Endothelial cell of umbilical vein (primary cell): ENCODE measurements at regions not wholly inside any gene's neighbourhood (a gene's known extent, or its start where the extent isn't known, plus 50 kb on each side); places are given as distances from the start of the nearest gene placed in this dataset.

ENCODE experiments used
- BruUV-seq: library from RNA; stranded (reverse); fragments of 400-500 nt; replicated peaks from 2 replicates; lab custom pipeline; 2021; lab: Mats Ljungman, UMichigan
- CTCF ChIA-PET: fragments of 300-600, 350-600 bp; sonication (Branson Sonifier 250); formaldehyde crosslinking; loops from one replicate; lab custom pipeline; 2021; ENCODE audit warnings: antibody characterized with exemption, inconsistent platforms; lab: Charles Lee
- POLR2A ChIA-PET: fragments of 300-600, 350-600 bp; sonication (Branson Sonifier 250); formaldehyde crosslinking; loops from one replicate; lab custom pipeline; 2021; ENCODE audit warnings: antibody characterized with exemption, inconsistent platforms; lab: Charles Lee
- DNase-seq: peaks from one replicate; pipeline ENCODE4 v3.0.0-alpha.2; 2011; ENCODE audit warnings: low read depth, low spot score
- FAIRE-seq: peaks from 2 replicates; lab custom pipeline; 2011; peaks lifted over from hg19 to GRCh38; lab: Jason Lieb, UNC
- H2AFZ ChIP-seq: 2 replicates; pipeline ENCODE4 v1.6.0; 2012; ENCODE audit warnings: low read depth, low read length, control low read depth, inconsistent platforms
- H3K27ac ChIP-seq: 2 replicates; pipeline ENCODE4 v1.5.1; 2011; ENCODE audit warnings: low read depth, mild to moderate bottlenecking, control low read depth, low read length, moderate library complexity; ENCODE audit not compliant: insufficient read depth
- H3K27me3 ChIP-seq, 2 experiments: 2 replicates each; pipeline versions ENCODE4 v1.6.0 to v1.6.1; 2011; ENCODE audit warnings: low read length in 2 of 2, mixed read lengths in 1 of 2; ENCODE audit not compliant: control insufficient read depth in 2 of 2, insufficient read depth in 2 of 2
- H3K36me3 ChIP-seq, 2 experiments: 2 replicates in 1 of 2; 3 replicates in 1 of 2; pipeline ENCODE4 v1.5.1; 2011; ENCODE audit warnings: low read length in 2 of 2, mild to moderate bottlenecking in 1 of 2, moderate library complexity in 1 of 2; ENCODE audit not compliant: control insufficient read depth in 2 of 2, insufficient read depth in 2 of 2; ENCODE audit errors: extremely low read depth in 1 of 2
- H3K4me1 ChIP-seq: 3 replicates; pipeline ENCODE4 v1.5.1; 2011; ENCODE audit warnings: mild to moderate bottlenecking, low read length; ENCODE audit not compliant: control insufficient read depth, insufficient read depth; ENCODE audit errors: extremely low read depth
- H3K4me2 ChIP-seq: 2 replicates; pipeline ENCODE4 v1.6.1; 2011; ENCODE audit warnings: low read length, control low read depth, mixed read lengths; ENCODE audit not compliant: insufficient read depth
- H3K4me3 ChIP-seq, 3 experiments: fragments of 200-600 bp in 1 of 3; sonication (generic), shearing (Covaris generic) in 1 of 3; replicated peaks in 1 of 3; 2 replicates each; pipeline ENCODE4 v1.5.1; 2011 to 2016; ENCODE audit warnings: control low read depth in 3 of 3, low read length in 3 of 3, mild to moderate bottlenecking in 2 of 3, inconsistent platforms in 1 of 3, low read depth in 1 of 3, moderate library complexity in 1 of 3; ENCODE audit not compliant: insufficient read depth in 1 of 3
- H3K79me2 ChIP-seq: 2 replicates; pipeline ENCODE4 v1.6.0; 2012; ENCODE audit warnings: low read length, inconsistent platforms; ENCODE audit not compliant: control insufficient read depth, insufficient read depth
- H3K9ac ChIP-seq: replicated peaks from 2 replicates; pipeline ENCODE3; 2011; ENCODE audit warnings: low read length, control low read depth; ENCODE audit not compliant: insufficient read depth; ENCODE audit errors: extremely low read depth
- H3K9me1 ChIP-seq: replicated peaks from 3 replicates; pipeline ENCODE4 v1.6.0; 2011; ENCODE audit warnings: mild to moderate bottlenecking, low read length; ENCODE audit not compliant: control insufficient read depth, insufficient read depth; ENCODE audit errors: extremely low read depth
- H3K9me3 ChIP-seq: replicated peaks from 2 replicates; pipeline ENCODE4 v1.5.1; 2012; ENCODE audit warnings: low read length, inconsistent platforms; ENCODE audit not compliant: control insufficient read depth, insufficient read depth
- H4K20me1 ChIP-seq: replicated peaks from 2 replicates; pipeline ENCODE3; 2011; ENCODE audit warnings: mild to moderate bottlenecking, low read length; ENCODE audit not compliant: control insufficient read depth, insufficient read depth; ENCODE audit errors: extremely low read depth
- CTCF ChIP-seq, 2 donors: IDR thresholded peaks; 1 replicate in 1 of 2; 2 replicates in 1 of 2; pipeline ENCODE4 v1.5.1; 2011; ENCODE audit warnings: low read length in 2 of 2, mild to moderate bottlenecking in 2 of 2, moderate library complexity in 2 of 2, control low read depth in 1 of 2, inconsistent platforms in 1 of 2, low read depth in 1 of 2; ENCODE audit not compliant: insufficient read depth in 1 of 2; ENCODE audit errors: extremely low read depth in 1 of 2
- EZH2 ChIP-seq: IDR thresholded peaks from 2 replicates; pipeline ENCODE4 v1.6.1; 2012; ENCODE audit warnings: borderline replicate concordance, low read depth, mild to moderate bottlenecking, moderate library complexity, low read length, inconsistent platforms; ENCODE audit not compliant: severe bottlenecking
- FOS ChIP-seq: IDR thresholded peaks from 2 replicates; pipeline ENCODE4 v1.6.1; 2011; ENCODE audit warnings: mild to moderate bottlenecking, low read length, moderate library complexity, borderline replicate concordance; ENCODE audit not compliant: insufficient read depth
- GATA2 ChIP-seq: IDR thresholded peaks from 2 replicates; pipeline ENCODE4 v1.7.0; 2011; ENCODE audit warnings: low read depth, mild to moderate bottlenecking, moderate library complexity, mixed read lengths, low read length; ENCODE audit not compliant: insufficient read length, insufficient read depth
- JUN ChIP-seq: IDR thresholded peaks from 2 replicates; pipeline ENCODE4 v1.6.1; 2011; ENCODE audit warnings: borderline replicate concordance, low read depth; ENCODE audit not compliant: insufficient read length, insufficient read depth
- MAX ChIP-seq: IDR thresholded peaks from 2 replicates; pipeline ENCODE4 v1.6.1; 2011; ENCODE audit not compliant: insufficient read depth, insufficient read length
- MYC ChIP-seq: IDR thresholded peaks from one replicate; pipeline ENCODE4 v1.6.1; 2011; ENCODE audit warnings: mild to moderate bottlenecking, low read depth, low read length
- POLR2A ChIP-seq: IDR thresholded peaks from 2 replicates; pipeline ENCODE4 v1.6.1; 2012; ENCODE audit warnings: low read depth, mild to moderate bottlenecking, control low read depth, low read length
- POLR2AphosphoS5 ChIP-seq: IDR thresholded peaks from 2 replicates; pipeline ENCODE4 v1.6.1; 2012; ENCODE audit warnings: low read depth, mild to moderate bottlenecking, control low read depth, low read length, moderate library complexity; ENCODE audit not compliant: insufficient read depth
- dilution Hi-C: fragments of 300-500 bp; cut with MboI; formaldehyde crosslinking; loops from one replicate; pipeline ENCODE4 v1.15.0; 2019; ENCODE audit warnings: low sequenced_read_pairs; ENCODE audit not compliant: extremely low pct_ligation_motif_present
- intact Hi-C: fragments of 100-400 bp; cut with micrococcal nuclease; formaldehyde crosslinking; loops from one replicate; pipeline ENCODE4 v1.10.0; 2022

GRCh38 chr11:134529212-134530096, 117.4 kb upstream of the B3GAT1 start:
- ChIA-PET POLR2A (no interaction called here), CTCF (no interaction called here)
- Histone ChIP-seq H3K9ac (no peak overlapping the region), H3K79me2 (no peaks in the 10 kb centered on the region), H3K4me1 (no peaks in the 10 kb centered on the region), H3K4me2 (no peak overlapping the region), H3K9me3 (no peaks in the 10 kb centered on the region), H4K20me1 (no peaks in the 10 kb centered on the region), H3K27me3 (no peaks in the 10 kb centered on the region), H3K4me3 (no peak overlapping the region), H3K27ac (no peak overlapping the region), H2AFZ (no peak overlapping the region), H3K36me3 (no peaks in the 10 kb centered on the region), H3K9me1 (no peaks in the 10 kb centered on the region)
- dilution Hi-C loops, result no loop called here
- FAIRE-seq (no peak), DNase-seq (no peak)
- no TSS peak for BruUV-seq
- intact Hi-C loops, result no loop called here
- no peak for TF ChIP-seq GATA2
- TF ChIP-seq POLR2AphosphoS5, result no peak
- no peak for TF ChIP-seq EZH2
- TF ChIP-seq JUN, result no peak
- no peak for TF ChIP-seq MYC
- TF ChIP-seq CTCF (IDR thresholded peaks at IDR 0.05; ENCODE audit: extremely low read depth in 1 of 2, insufficient read depth in 1 of 2, low read depth in 1 of 2, low read length in 2 of 2), result no peak
- TF ChIP-seq FOS, result no peak
- TF ChIP-seq POLR2A, result no peak
- TF ChIP-seq MAX, result no peak
